ENCODE measurements at regions not wholly inside any gene's neighbourhood (a gene's known extent, or its start where the extent isn't known, plus 50 kb on each side); places are given as distances from the start of the nearest gene placed in this dataset.

DNA sequence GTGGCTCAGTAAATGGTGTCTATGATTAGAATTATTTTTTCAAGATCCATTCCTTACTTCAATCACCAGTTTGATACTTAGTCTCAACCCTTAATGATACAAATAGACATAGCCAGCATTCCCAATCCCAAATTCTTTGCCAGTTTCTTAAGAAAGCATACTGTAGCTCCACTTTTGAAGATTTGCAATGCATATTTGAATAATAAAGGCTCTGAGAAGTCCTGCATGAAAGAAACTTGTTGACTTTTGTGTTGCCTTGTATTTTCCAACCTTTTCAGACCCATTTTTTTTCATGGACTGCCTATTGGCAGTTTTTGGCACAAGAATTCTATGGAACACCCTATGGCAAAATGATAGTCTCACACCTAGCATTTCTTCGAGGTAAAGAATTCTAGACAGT lies 215.6 kb upstream of the CHD6 start:
- TF ChIP-seq POLR2A (IDR thresholded peaks at IDR 0.05; ENCODE audit: low read depth, low read length): no peak
- no peak for FAIRE-seq
- DNase-seq (ENCODE audit: insufficient read length, low spot score): no peak

DNA sequence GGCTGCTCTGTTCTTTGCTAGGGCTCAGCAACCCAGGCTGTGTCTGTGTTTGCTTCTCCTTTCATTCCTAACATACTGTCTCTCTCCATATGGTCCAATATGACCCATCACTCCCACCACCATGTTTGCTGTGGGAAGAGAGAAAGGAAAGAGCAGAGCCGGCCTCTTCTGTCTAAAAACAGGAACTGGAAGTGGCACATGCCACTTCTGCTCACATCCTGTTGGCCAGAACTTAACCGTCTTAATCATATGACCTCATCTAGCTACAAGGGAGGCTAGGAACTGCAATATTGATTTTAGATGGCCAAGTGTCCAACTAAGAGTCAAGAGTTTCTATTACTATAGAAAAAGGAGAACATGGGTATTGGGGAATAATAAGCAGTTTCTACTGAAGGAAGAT lies 212.5 kb upstream of the CHD6 start:
- FAIRE-seq (no peak), DNase-seq (ENCODE audit: insufficient read length, low spot score) (no peak)

DNA sequence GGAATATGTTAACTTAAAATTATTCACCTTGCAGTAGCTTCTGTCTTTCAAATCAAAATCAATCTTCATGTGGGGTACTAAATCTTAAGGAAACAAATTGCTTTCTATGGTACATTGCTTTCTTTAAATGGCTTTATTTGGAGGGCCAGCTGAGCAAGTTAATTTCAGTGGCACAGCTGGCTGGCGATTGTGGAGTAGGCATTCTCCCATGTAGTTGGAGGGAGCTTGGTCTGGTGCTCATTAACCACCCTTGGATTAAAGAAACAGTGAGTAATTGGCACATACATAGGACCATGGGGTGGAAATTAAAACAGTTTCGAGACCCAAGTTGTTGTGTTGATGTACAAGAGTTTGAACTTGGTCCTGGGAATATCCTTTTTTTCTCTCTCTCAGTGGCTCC lies 201.3 kb upstream of the CHD6 start:
- TF ChIP-seq POLR2A (IDR thresholded peaks at IDR 0.05; ENCODE audit: low read depth, low read length): no peak
- no peak for FAIRE-seq
- DNase-seq (ENCODE audit: insufficient read length, low spot score): no peak

More for the DNA sequence above, 212.5 kb upstream of the CHD6 start:
- no peak for TF ChIP-seq POLR2A (IDR thresholded peaks at IDR 0.05; ENCODE audit: low read depth, low read length)

DNA sequence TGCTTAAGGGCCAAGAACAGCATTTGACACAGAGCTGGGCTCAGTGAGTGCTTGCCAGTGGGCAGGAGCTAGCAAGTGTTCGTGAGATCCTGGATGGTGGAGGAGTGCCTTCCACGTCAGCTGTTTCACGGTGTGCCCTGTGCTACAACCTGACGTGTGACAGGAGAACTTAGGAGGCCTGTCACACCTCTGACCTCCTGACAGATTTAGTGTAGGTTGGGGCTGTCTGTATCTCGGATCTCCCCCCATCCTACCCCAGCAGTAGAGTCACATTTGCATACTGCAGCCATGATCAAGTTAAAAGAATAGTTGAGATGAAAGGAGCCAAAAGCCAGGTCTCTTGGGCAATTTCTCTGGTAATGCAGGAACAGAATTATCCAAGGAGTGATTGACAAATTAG lies 200.8 kb upstream of the CHD6 start:
- TF ChIP-seq POLR2A (IDR thresholded peaks at IDR 0.05; ENCODE audit: low read depth, low read length): no peak
- no peak for DNase-seq (ENCODE audit: insufficient read length, low spot score)
- FAIRE-seq: no peak

DNA sequence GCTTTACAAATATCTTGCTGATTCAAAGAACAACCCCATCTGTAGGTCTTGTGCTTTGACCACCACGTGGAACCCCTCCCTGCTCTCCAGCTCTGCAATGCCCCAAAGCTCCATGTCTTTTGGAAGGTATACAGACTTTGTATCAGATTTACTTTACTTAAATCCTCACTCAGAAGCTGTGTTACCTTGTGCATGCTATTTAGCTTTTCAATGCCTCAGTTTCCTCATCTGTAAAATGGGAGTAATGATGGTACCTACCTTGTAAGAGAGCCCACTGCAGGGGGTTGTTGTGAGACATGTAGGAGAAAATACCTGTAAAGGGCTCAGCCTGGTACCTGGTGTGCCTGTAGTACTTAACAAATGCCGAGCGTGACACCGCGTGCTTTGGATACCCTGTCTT lies 200.2 kb upstream of the CHD6 start:
- DNase-seq (ENCODE audit: insufficient read length, low spot score) (no peak), FAIRE-seq (no peak)
- no peak for TF ChIP-seq POLR2A (IDR thresholded peaks at IDR 0.05; ENCODE audit: low read depth, low read length)

DNA sequence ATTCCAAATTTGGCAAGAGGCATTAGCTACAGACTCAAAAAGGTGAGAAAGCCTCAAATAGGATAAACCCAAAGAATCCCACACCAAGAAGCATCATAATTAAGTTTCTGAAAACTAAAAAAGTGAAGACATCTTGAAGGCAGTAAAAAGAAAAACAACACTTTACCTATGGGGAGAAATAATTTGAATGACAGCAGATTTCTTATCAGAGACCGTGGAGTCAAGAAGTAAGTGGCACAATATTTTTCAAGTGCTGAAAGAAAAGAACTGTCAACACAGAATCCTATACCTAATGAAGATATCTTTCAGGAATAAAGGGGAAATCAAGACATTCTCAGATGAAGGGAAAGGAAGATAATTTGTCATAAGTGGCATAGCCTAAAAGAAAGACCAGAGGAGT lies 193.3 kb upstream of the CHD6 start:
- no peak for TF ChIP-seq POLR2A (IDR thresholded peaks at IDR 0.05; ENCODE audit: low read depth, low read length)
- FAIRE-seq (no peak), DNase-seq (ENCODE audit: insufficient read length, low spot score) (no peak)

DNA sequence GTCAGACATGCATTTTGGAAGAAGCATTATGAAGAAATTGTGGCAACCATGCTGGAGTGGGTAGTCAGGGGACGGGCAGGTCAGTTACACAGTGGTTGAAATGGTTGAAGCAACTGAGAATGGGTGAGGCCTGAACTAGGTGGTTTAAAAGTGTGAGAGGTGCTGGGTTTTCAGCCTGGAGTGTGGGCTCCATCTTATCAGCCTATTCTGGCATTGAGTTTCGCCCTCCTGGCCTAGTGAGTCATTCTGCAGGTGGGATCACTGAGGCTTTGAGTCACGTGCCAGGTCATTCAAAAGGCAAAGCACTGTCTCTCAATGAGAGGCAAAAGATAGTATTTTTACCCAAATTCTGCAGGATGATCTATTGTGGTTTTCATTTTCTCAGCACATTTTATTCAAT lies 181.9 kb upstream of the CHD6 start:
- DNase-seq (ENCODE audit: insufficient read length, low spot score) (no peak), FAIRE-seq (no peak)

DNA sequence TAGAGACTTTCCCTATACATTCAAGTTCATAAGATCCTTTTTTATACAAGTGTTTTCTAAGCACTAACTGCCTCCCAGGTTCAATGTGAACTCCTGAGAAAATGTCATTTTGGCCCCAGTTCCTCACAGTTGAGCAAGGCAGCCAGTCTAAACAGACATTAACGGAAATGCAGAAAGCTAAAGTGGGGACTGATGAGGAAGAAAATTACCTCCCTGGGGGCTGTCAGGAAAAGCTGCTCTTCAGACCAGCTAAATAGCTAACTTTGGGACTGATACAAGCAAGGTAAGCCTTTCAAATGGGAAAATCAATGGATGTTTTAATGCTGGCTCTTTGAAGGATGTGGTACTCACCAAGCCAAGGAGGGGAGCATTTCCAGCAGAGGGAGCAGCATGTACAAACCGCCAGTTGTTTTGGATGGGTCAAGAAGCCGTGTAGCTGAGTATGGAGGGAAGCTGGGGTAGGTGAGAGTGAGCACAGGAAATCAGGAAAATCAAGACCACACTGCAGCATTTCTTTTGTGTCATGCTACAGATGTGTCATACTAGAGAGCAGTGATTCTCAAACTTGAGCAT lies 180.8 kb upstream of the CHD6 start:
- FAIRE-seq: no peak
- DNase-seq (ENCODE audit: insufficient read length, low spot score): no peak
- no peak for TF ChIP-seq POLR2A (IDR thresholded peaks at IDR 0.05; ENCODE audit: low read depth, low read length)

More for the DNA sequence above, 181.9 kb upstream of the CHD6 start:
- TF ChIP-seq POLR2A (IDR thresholded peaks at IDR 0.05; ENCODE audit: low read depth, low read length): no peak

DNA sequence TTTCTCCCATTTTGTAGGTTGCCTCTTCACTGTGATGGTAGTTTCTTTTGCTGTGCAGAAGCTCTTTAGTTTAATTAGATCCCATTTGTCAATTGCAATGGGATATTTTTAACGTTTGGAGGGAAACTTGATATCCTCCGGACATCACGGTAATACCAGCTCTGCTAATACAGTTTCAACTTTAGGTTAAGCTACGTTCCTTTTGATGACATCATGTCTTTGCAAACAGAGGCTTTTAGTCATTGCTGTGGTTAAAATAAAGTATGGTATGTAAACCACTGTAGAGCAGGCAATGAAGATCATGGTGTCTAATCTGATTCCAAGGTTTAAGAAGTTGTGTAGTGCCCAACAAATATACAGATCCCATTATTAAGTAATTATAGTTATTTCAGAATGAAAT lies 168.0 kb upstream of the CHD6 start:
- no peak for FAIRE-seq
- no peak for TF ChIP-seq POLR2A (IDR thresholded peaks at IDR 0.05; ENCODE audit: low read depth, low read length)
- no peak for DNase-seq (ENCODE audit: insufficient read length, low spot score)

DNA sequence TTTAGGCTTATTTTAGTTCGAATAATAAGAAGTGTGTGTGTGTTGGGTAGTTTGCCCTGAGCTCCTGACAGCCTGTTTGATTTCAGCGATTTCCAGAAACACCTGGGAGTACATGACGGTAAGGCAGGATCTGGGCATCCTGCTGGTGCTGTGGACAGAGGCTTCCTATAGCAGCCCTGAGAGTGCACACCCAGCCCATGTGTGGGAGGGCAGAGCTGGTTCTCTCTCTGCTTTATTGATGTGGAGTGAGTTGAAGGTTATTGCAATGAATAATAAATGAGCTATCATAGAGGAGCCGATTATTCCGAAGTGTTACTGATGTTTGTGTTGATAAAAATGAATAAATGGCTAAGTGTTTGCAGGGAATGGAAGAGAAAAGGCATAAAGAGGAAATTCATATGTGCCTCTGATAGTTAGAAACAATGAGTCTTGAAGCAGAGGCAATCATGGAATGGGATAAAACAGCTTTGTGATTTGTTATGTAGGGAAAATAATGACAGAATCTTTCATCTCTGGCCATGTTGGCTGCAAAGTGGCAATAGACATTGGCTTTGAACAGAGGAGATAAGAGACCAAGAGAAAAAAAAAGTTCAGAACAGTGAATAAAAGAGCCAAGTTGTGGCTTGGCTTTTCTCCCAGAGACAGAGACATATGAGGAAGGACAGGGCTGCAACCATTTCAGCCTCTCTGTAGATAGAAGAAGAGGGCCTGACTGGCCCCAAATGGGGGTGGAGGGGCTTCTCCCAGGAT lies 166.2 kb upstream of the CHD6 start:
- TF ChIP-seq POLR2A (IDR thresholded peaks at IDR 0.05; ENCODE audit: low read depth, low read length): no peak
- FAIRE-seq: no peak
- no peak for DNase-seq (ENCODE audit: insufficient read length, low spot score)

DNA sequence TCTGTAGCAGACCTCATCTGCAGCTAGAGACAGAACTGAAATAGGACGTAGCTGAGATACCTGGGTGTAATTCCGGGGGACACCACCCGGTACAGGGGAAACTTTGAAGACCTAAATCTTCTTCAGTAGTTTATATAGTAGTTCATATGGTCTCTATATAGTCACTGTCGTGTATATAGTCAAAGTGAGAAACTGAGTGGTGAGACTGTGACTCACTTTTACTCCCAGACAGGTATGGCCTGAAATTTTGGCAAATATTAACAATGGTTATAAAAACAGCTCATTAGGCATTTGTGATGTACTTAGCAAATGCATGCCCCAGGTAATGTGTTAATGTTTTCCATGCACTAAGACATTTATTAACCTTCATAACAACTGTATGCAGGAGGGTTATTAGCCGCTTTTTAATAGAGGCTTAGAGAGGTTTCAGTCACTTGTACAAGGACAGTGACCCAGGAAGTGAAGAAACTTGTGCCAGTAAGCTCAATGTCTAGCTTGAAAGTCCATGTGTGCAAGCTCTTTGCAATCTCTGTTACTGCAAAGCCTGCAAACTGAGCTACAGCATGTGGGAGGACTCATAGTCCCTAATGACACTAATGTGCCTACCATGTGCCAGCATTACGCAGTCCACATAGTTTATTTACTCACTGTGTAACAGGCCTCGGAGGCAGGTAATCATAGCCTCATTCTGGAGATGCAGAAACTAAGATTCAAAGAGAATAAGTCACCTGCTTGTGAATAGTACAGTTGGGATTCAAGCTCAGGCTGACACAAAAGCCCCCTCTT lies 165.4 kb upstream of the CHD6 start:
- DNase-seq (ENCODE audit: insufficient read length, low spot score): no peak
- FAIRE-seq: no peak

DNA sequence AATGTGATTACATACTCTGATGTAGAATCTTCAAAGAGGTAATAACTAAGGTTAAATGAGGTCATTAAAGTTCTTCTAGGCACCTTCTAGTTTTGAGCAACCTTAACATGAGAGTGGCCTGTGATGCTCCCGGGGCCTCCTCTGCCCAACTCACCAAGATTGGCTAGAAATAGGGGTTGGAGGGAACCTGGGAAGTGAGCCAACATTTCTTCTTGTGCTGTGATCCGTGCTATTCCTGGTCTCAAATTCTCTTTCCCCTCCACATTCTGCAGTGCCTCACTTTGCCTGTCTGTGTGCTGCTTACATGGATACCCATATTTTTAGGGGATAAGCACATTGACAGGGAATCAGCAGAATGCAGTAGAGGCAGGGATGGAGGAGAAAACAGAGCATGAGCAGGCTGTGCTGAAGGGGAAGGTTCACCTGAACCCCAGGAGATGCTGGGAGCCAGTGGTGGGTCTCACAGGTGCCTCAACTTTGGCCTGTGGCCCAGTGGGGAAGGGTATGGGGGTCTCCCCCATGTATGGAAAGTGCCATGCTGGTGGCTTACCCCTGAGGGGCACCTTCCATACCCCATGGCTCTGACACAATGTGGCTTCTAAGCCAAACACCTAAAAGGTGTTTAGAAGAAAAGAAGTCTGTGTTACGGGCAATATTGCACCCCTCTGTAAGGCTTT lies 164.7 kb upstream of the CHD6 start:
- DNase-seq (ENCODE audit: insufficient read length, low spot score) (no peak), FAIRE-seq (no peak)
- TF ChIP-seq POLR2A (IDR thresholded peaks at IDR 0.05; ENCODE audit: low read depth, low read length): no peak

More for the DNA sequence above, 165.4 kb upstream of the CHD6 start:
- TF ChIP-seq POLR2A (IDR thresholded peaks at IDR 0.05; ENCODE audit: low read depth, low read length): no peak

DNA sequence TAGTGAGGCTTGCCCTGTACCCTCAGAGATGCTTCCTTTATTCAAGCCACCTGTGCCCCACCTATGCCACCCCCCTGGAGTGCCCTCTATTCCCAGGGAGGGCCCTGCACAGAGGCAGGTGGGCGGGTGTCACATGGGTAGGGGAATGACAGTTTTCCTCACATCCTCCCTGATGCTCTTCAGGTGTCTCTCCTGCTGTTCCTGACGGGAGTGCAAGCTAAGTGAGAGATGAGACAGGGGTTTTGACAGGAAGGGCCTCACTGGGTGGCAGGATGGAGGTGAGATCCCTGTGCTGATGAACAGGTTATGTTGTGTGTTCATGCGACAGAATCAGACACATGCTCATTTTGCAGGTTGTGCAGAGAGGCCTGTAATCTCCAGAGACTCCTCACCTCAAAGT lies 164.1 kb upstream of the CHD6 start:
- no peak for FAIRE-seq
- no peak for DNase-seq (ENCODE audit: insufficient read length, low spot score)
- TF ChIP-seq POLR2A (IDR thresholded peaks at IDR 0.05; ENCODE audit: low read depth, low read length): no peak

DNA sequence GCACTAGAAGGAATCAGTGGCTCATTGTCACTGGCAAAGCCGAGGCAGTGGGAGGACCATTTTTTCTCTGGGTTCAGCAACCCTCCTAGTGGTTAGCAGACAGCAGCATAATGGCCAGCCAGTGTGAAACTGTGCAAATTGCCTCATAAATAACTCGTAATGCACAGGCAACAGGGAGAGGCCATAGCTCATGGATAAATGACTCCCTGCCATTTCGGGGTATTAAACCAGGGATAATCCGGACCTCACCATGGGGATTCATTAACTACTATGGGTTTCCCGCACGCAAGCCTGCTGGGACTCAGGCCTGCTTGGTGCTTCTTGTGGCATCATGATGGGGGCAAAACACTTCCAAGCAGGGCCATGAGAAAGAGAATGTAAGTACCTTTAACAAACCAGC lies 158.2 kb upstream of the CHD6 start:
- no peak for TF ChIP-seq POLR2A (IDR thresholded peaks at IDR 0.05; ENCODE audit: low read depth, low read length)
- no peak for FAIRE-seq
- DNase-seq (ENCODE audit: insufficient read length, low spot score): no peak

Measured in H54 (cell line).